Stimulated activated CD8-positive, alpha-beta memory T cell treated with anti-CD3 and anti-CD28 coated beads, Interleukin-15, amount 100 ng/mL, for 1 hour (primary cell): ENCODE measurements at regions not wholly inside any gene's neighbourhood (a gene's known extent, or its start where the extent isn't known, plus 50 kb on each side); places are given as distances from the start of the nearest gene placed in this dataset.
"Not testable (repeated sequence)": the region's sequence is repeated elsewhere in the genome, so short reads cannot be mapped to it uniquely, and the experiment has no call there.

Experiments used
- DNase-seq: peaks from one replicate; pipeline ENCODE4 v3.0.0-alpha.2; 2020; ENCODE audit warnings: low read depth

- DNase-seq = no peak
Measured at GRCh38 chr12:66733321-66733720, 54.4 kb upstream of the GRIP1 start.

GRCh38 chr12:66733839-66734238, 55.0 kb upstream of the GRIP1 start:
- no peak for DNase-seq

GRCh38 chr12:66735275-66735674, 56.4 kb upstream of the GRIP1 start:
- DNase-seq = no peak

- no peak for DNase-seq
Measured at GRCh38 chr12:66736931-66737330, 58.1 kb upstream of the GRIP1 start.

- no peak for DNase-seq
Measured at GRCh38 chr12:66739266-66739665, 60.4 kb upstream of the GRIP1 start.

GRCh38 chr12:66739940-66740651, 61.2 kb upstream of the GRIP1 start:
- no peak for DNase-seq

- no peak for DNase-seq
Measured at GRCh38 chr12:66740732-66741131, 61.9 kb upstream of the GRIP1 start.

- no peak for DNase-seq
Measured at GRCh38 chr12:66741919-66742318, 63.0 kb upstream of the GRIP1 start.

GRCh38 chr12:66742508-66743367, 63.9 kb upstream of the GRIP1 start:
- DNase-seq = no peak

- DNase-seq = no peak
Measured at GRCh38 chr12:66744461-66744860, 65.6 kb upstream of the GRIP1 start.

- no peak for DNase-seq
Measured at GRCh38 chr12:66744956-66745383, 66.1 kb upstream of the GRIP1 start.

- no peak for DNase-seq
Measured at GRCh38 chr12:66746489-66747201, 67.8 kb upstream of the GRIP1 start.

GRCh38 chr12:66751432-66752113, 72.7 kb upstream of the GRIP1 start:
- DNase-seq = no peak

GRCh38 chr12:66753810-66754209, 74.9 kb upstream of the GRIP1 start:
- DNase-seq = no peak

- no peak for DNase-seq
Measured at GRCh38 chr12:66755727-66756395, 77.0 kb upstream of the GRIP1 start.

GRCh38 chr12:66756631-66757030, 77.8 kb upstream of the GRIP1 start:
- no peak for DNase-seq

GRCh38 chr12:66760122-66760521, 81.2 kb upstream of the GRIP1 start:
- DNase-seq = not testable (repeated sequence)

GRCh38 chr12:66763467-66763866, 84.6 kb upstream of the GRIP1 start:
- DNase-seq = no peak

- no peak for DNase-seq
Measured at GRCh38 chr12:66765204-66765603, 86.3 kb upstream of the GRIP1 start.

GRCh38 chr12:66767536-66767935, 88.7 kb upstream of the GRIP1 start:
- DNase-seq = no peak

GRCh38 chr12:66768293-66768692, 89.4 kb upstream of the GRIP1 start:
- no peak for DNase-seq

GRCh38 chr12:66774929-66775328, 96.1 kb upstream of the GRIP1 start:
- no peak for DNase-seq
